ENCODE measurements at regions not wholly inside any gene's neighbourhood (a gene's known extent, or its start where the extent isn't known, plus 50 kb on each side); places are given as distances from the start of the nearest gene placed in this dataset.
A peak's percentile ranks its signal among the peaks of the same experiment; 100 is the strongest.
"Not testable (repeated sequence)": the region's sequence is repeated elsewhere in the genome, so short reads cannot be mapped to it uniquely, and the experiment has no call there.

DNA sequence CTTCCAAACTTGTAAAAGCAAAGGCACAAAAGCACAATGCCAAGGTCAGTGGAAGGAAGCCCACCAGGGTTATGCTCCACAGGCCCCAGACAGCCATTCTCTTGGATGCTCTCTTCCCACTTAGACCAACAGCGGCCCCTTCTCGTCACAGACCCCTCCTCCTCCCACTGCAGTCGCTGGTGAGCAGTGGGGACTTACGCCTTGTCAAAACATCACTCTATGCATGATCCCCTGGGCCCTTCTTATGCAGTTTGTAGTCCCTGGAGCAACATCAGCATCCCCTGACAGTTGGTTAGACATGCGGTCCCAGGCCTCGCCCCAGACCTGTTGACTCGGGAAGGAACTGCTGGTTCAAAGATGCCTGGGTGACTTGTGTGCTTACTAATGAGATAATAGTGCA lies 376.0 kb upstream of the KLHL29 start:
- no peak for DNase-seq

DNA sequence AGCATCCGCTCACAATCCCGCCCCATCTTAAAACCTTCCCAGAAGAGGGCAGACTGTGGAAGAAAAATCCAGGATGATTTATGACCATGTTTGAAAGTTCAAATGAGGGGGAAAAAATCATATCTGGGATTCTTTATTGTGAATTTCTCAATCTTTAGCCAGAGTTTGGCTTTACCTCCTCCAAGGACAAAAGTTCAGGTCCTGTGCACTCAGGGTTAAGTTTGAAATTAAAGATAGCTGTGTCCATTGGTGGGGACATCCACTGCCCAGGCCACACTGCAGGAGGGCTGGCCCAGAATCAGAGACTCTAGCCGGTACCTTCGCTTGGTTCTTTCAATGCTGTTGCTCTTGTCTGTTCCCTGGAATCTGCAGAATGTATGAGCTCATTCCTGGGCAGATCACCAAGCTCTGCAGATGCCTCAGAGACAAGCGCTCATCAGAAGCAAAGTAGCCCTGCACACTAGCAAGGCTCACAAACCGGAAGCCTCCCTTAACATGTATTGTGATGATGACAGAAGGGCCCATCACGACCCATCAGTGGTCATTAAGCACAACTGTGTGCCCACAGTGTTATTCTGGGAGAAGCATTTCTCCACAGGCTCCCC lies 375.3 kb upstream of the KLHL29 start:
- peak in 12 of 51 donors; percentile 1 to 35 (median 14) for DNase-seq

- no peak for DNase-seq
These were observed 372.5 kb upstream of the KLHL29 start for GRCh38 chr2:23012499-23012898.

- no peak for DNase-seq
These were observed 369.3 kb upstream of the KLHL29 start for GRCh38 chr2:23015651-23016200.

- DNase-seq: no peak
These were observed 365.5 kb upstream of the KLHL29 start for GRCh38 chr2:23019476-23019875.

DNA sequence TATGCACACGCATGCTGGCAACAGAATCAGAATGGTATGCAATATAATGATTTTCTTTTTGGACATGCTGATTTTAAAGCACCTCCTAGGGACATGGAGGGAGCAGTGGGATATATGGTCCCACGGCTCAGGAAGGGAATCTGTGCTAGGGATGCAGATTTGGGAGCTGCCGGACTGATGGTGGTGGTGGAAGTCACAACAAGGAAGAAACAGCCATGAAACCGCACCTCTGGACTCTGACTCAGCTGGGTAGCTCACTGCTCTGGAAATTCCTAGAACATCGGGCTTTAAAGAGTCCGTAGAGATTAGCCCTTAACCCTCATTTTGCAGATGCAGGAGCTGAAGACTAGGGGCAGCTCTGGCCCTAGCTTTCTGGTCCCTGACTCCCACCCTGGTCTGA lies 364.3 kb upstream of the KLHL29 start:
- DNase-seq: no peak

DNA sequence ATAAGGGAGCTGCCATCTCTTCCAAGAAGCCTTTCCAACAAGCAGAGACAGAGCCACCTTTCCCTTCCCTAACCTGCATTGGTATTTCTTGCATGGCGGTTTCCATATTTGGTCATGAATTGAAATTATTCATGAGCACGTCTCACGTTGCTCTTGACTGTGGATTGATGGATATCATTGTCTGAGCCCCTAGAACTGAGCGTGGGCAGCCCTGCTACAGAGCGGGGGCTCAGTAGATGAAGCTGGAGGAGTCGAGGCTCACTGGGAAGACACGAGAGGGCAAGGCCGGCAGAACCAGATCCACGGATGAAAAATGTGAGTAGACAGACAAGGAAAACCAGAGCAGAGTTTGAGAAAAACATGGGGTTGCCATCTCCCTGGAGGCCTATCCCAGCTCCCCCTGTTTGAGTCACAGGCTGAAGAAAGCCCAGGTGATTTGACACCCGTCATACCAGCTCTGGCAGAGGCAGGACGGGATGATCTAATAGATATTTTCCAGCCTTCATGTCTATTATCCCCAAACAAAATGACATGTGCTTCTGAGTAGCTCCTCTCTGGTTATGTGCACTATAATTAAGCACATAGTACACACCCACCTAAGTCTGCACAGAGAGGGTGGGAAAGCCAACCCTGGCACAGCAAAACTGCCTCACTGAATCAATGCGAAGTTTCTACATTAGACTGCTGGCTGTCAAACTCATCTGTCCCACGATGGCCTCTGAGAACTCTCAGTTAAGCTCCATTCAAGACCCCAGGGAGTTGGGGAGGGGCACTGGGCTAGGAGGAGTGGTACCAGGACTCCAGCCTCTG lies 363.5 kb upstream of the KLHL29 start:
- no peak for DNase-seq

- no peak for DNase-seq
These were observed 361.3 kb upstream of the KLHL29 start for GRCh38 chr2:23023722-23024121.

DNA sequence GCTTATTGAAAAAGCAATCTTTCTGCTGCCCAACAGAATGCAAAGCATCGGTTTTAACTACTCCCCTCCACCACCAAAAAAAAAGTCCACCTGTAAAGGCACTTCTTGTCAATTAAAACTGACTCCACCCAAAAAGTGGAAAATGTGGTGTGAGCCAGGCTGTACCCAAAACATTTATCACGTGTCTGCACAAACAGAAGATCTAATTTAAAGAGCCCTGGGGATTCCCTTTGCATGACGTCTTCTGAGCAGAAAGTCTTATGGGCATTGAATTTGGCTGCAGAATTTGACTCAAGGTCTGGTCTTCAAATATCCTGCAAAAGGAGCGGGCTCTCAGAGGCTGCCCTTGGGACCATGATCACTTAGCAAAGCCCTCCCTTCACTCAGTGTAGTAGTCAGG lies 358.3 kb upstream of the KLHL29 start:
- no peak for DNase-seq

GRCh38 chr2:23027396-23027795 lies 357.6 kb upstream of the KLHL29 start:
- DNase-seq: no peak

DNA sequence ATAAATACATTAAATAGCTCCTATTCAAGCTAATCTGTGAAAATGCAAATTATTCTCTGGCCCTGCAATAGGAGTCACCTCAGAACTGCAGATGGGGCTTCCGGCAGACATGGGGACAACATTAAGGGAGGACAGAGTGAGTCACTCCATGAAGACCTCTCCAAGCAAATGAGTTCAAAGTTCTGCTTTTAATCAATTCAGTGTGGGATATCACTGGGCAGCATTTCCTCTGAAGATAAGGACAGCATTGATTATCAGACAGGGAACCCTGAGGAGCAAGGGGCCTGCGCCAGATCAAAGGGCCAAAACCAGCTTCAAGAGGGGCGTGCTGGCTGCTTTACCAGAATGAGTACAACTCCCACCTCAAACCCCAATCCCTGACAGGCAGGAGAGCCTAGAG lies 356.9 kb upstream of the KLHL29 start:
- DNase-seq: no peak

DNA sequence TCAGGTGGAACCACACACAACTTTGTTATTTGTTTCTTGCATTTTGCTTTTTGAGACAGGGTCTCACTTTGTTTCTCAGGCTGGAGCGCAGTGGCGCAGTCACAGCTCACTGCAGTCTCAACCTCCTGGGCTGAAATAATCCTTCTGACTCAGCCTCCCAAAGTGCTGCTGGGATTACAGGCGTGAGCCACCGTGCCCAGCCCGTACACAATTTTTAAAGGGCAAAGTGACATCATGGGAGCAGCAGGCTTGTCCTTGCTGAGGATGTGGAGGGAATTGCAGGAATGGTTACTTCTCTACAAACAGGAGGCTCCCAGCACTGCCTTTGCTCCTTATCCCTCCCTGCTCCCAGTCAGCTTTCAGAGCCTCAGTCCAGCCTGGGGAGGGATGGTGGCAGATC lies 355.9 kb upstream of the KLHL29 start:
- no peak for DNase-seq

DNA sequence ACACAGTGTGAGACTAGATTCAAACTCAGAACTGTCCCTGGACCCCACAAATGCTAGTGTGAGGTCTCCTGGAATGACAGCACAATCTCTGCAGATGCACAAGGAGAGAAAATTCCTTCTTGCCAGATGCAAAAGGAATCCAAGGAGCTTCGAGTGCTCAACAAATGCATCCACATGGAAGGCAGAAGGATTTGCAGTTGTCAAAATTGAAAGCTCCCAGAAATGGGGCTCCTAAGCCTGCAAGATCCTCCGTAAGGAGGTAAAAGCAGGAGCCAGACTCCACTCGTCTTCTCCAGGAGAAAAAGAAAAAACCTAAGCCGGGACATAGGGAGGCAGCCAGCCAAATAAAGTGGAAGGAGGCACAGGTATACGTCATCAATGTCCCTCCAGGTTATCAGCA lies 355.0 kb upstream of the KLHL29 start:
- no peak for DNase-seq

DNA sequence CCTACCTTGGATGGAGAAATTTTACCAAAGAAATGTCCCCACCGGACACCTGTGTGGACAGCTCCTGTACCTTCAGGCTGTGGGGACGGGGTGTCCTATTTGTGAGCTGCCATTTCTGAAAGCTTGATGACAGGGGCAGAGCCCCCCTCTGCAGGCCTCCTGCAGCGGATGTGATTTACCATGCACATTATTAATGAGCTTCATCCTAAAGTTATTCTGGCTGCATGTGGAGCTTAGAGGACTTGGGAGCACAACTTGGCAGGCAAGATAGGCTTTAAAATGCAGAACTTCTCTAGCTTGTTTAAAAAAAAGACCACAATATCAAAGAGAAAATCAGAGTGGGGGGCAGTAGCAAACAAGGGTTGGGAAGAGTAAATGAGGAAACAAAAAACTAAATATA lies 350.0 kb upstream of the KLHL29 start:
- DNase-seq: no peak

DNA sequence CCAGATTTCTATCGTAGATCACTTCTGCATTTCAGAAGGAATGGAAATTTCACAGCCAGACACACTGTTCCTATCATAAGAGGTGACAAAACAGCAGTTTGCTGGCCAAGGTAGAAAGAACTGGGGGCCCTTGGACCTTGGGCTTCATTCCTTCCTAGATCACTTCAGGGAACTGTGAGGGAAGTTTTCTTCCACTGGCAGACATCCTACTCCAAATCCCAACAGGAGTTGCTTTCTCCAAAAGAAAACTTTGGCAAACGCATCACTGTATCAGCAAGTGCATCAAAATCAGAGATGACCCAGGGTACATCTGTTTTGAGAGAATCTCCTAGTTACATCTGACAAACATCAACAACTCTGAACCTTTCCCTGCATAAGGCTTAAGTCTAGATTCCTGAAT lies 348.4 kb upstream of the KLHL29 start:
- DNase-seq: no peak

- peak in 29 of 51 donors; percentile 2 to 85 (median 27) for DNase-seq
These were observed 347.4 kb upstream of the KLHL29 start for GRCh38 chr2:23037596-23037995.

DNA sequence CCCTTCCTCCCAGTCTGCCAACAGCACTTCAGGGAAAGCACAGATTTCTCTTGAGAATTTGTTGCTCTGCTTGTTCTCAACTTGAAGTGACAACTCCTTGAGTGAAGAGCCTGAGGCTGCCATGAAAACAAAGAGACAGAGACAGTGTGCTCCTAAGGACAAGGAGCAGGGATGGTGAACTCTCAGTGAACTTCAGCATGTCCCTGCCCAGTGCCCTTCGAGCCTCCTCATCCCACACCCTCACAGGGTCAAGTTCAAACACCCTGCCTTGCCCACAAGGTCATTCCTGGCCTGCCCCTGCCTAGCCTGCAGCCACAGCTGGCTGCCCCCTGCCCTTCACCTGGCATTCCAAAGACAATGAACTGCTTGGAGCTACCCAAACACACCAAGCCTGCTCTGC lies 343.5 kb upstream of the KLHL29 start:
- no peak for DNase-seq

GRCh38 chr2:23042216-23042906 lies 342.6 kb upstream of the KLHL29 start:
- no peak for DNase-seq

- no peak for DNase-seq
These were observed 334.6 kb upstream of the KLHL29 start for GRCh38 chr2:23050388-23050787.

- peak in 1 of 51 donors; percentile 3 for DNase-seq
These were observed 331.4 kb upstream of the KLHL29 start for GRCh38 chr2:23053601-23054000.

GRCh38 chr2:23055251-23055650 lies 329.7 kb upstream of the KLHL29 start:
- no peak for DNase-seq

DNA sequence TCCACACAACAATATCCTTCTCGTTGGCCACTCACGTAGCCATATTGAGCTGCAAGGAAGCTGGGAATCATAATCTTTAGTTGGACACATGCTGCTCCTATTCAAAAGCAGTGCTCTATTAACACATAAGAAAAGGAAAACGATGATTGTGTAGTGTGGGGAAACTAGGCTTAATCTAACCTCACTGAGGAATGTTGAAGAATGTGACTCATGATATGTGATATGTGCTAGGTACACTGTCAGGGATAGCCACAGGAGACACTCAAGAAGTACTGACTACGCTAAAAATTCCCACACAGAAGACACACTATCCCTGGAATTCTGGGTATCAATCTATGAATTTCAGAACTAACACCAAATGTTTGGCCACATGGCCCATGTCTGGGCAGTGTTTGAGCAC lies 328.1 kb upstream of the KLHL29 start:
- not testable (repeated sequence) for DNase-seq

Measured in hypothalamus (tissue), 51 donors.